Ovary (tissue), 3 donors: ENCODE measurements at regions not wholly inside any gene's neighbourhood (a gene's known extent, or its start where the extent isn't known, plus 50 kb on each side); places are given as distances from the start of the nearest gene placed in this dataset.

Experiments
- CTCF ChIP-seq, 3 donors: fragments of 450-650 bp in 2 of 3; fragments of 200-600 bp in 1 of 3; IDR thresholded peaks; one replicate each; pipeline versions ENCODE4 v1.5.1 to v1.8.0; 2016 to 2022; ENCODE audit warnings: antibody characterized with exemption in 3 of 3, mild to moderate bottlenecking in 1 of 3
- EP300 ChIP-seq: sonication (generic); formaldehyde crosslinking; IDR thresholded peaks from one replicate; pipeline ENCODE4 v1.6.1; 2017; ENCODE audit warnings: antibody characterized with exemption
- POLR2A ChIP-seq: fragments of 450-650 bp; IDR thresholded peaks from one replicate; pipeline ENCODE4 v1.6.1; 2017; ENCODE audit warnings: antibody characterized with exemption, mild to moderate bottlenecking, moderate library complexity
- donor health status: DM: no; HTN: no; CAD: no.

- no peak for TF ChIP-seq CTCF (IDR thresholded peaks at IDR 0.05)
- no peak for TF ChIP-seq POLR2A
- no peak for TF ChIP-seq EP300
These were observed 394.8 kb downstream of the PTPRC start for GRCh38 chr1:199033661-199034060.
